Stimulated activated naive CD8-positive, alpha-beta T cell treated with anti-CD3 and anti-CD28 coated beads, Interleukin-15, amount 100 ng/mL, for 72 hours (primary cell): ENCODE measurements at regions not wholly inside any gene's neighbourhood (a gene's known extent, or its start where the extent isn't known, plus 50 kb on each side); places are given as distances from the start of the nearest gene placed in this dataset.
A peak's percentile ranks its signal among the peaks of the same experiment; 100 is the strongest.

Source experiments
- ATAC-seq: fragments of 150-1000 bp; cut with Tn5 transposase; 2 replicates; pipeline ENCODE4 v1.10.0; 2021; ENCODE audit warnings: mild to moderate bottlenecking, moderate library complexity
- DNase-seq, 2 donors: peaks; one replicate each; pipeline ENCODE4 v3.0.0; 2021 to 2022
- H3K27ac Mint-ChIP-seq, 2 donors: one replicate each; pipeline ENCODE4 v1.8.0; 2022; ENCODE audit warnings: mild to moderate bottlenecking in 2 of 2, mixed read lengths in 2 of 2, moderate library complexity in 2 of 2
- H3K27me3 Mint-ChIP-seq: one replicate; pipeline ENCODE4 v1.8.0; 2022; ENCODE audit warnings: mixed read lengths
- H3K4me1 Mint-ChIP-seq: one replicate; pipeline ENCODE4 v1.8.0; 2022; ENCODE audit warnings: mild to moderate bottlenecking, mixed read lengths
- H3K4me3 Mint-ChIP-seq, 2 donors: one replicate each; pipeline ENCODE4 v1.8.0; 2022; ENCODE audit warnings: mild to moderate bottlenecking in 2 of 2, mixed read lengths in 2 of 2, moderate library complexity in 1 of 2
- H3K9me3 Mint-ChIP-seq, 2 donors: one replicate each; pipeline ENCODE4 v1.8.0; 2022; ENCODE audit warnings: mixed read lengths in 2 of 2

DNA sequence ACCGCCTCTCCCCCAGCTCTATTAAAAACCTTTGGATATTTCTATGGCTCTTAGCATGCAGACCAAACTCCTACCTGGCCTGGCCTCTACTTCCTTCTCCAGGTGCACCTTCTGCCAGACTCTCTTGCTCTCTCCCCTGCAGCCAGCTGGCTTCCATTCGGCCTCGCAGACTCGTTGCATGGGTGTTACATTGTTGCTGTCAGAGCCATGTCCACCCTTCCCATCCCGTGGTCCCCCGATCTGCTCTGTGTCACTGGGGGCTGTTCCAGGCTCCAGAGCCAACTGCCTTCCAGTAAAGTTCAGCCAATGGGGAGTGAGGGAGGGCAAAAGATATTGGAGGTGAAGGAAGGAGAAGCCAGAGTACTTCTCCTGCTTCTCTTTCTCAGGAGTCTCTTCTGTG, 112.5 kb upstream of the LGALSL start:
- Mint-ChIP-seq H3K4me3 (no peak overlapping the region), H3K4me1 (peaks cover 10% of the 10 kb centered on the region), H3K27ac (no peak overlapping the region), H3K9me3 (no peaks in the 10 kb centered on the region), H3K27me3 (peaks cover 11% of the 10 kb centered on the region)
- DNase-seq (no peak), ATAC-seq (no peak)

DNA sequence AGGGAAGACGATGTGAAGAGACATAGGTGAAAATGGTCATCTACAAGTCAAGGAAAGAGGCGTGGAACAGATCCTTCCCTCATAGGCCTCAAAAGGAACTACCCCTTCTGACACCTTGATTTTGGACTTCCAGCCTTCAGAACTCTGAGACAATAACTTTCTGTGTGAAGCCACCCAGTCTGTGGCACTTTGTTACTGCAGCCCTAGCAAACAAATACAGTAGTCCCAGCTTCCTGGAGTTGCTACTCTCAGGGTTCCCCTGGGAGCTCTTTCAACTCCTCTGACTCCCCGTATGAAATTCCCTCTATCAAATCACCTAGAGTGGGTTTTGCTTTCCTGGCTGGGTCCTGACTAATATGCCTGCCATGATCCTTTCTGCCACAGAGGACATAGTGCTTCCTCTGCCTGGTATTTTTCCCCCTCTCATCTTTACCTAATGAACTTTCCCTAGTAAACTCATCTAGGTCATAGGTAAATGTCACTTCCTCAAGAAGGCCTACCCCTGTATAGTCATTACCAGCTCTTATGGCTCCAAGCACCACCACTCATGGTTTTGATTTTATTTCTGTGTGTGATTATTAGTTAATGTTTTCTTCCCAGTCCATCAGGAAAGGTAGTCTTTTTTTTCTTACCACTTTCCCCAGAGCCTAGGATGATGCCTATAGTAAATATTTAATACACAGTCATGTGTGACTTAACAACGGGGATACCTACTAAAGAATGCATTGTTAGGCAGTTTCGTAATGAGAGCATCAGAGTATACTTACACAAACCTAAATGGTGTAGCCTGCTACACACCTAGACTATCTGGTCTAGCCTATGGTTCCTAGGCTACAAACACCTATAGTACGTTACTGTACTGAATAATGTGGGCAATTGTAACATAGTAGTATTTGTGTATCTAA, 111.5 kb upstream of the LGALSL start:
- peaks cover 10% of the 10 kb centered on the region for H3K4me1 Mint-ChIP-seq
- ATAC-seq (no peak), DNase-seq (no peak)
- H3K9me3 Mint-ChIP-seq: no peaks in the 10 kb centered on the region
- no peak overlapping the region for H3K27ac Mint-ChIP-seq
- no peak overlapping the region for H3K4me3 Mint-ChIP-seq
- H3K27me3 Mint-ChIP-seq: peaks cover 11% of the 10 kb centered on the region

- Mint-ChIP-seq H3K9me3 (no peaks in the 10 kb centered on the region), H3K27ac (no peak overlapping the region), H3K4me3 (no peak overlapping the region), H3K27me3 (peaks cover 7% of the 10 kb centered on the region), H3K4me1 (no peaks in the 10 kb centered on the region)
- DNase-seq: no peak
- no peak for ATAC-seq
Measured at GRCh38 chr2:64344999-64345576, 108.9 kb upstream of the LGALSL start.

DNA sequence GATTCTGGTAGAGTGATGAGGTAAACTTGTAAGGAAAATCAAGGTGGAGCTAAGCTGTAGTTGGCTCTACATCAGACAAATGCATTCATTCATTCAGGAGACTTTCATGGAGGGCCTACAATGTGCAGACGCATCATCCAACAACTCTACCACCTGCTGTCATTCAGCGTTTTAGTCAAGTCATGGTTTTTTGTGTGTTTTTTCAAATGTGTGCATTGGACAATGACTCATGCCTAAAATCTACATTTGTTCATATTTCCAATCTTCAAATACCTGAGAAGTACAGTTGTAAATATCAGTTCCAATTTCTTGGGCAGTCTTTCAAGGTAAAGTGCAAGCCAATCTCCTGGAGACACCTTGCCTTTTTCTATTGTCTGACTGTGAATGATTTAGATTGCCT, 108.0 kb upstream of the LGALSL start:
- Mint-ChIP-seq H3K27ac (no peak overlapping the region), H3K9me3 (no peaks in the 10 kb centered on the region)

GRCh38 chr2:64348386-64349130, 105.4 kb upstream of the LGALSL start:
- Mint-ChIP-seq H3K4me1 (no peaks in the 10 kb centered on the region), H3K9me3 (peaks cover 0 to 19% of the 10 kb centered on the region in 2 donors), H3K27ac (peak overlapping the region in 1 of 2 donors; percentile 13), H3K4me3 (no peak overlapping the region), H3K27me3 (no peaks in the 10 kb centered on the region)
- DNase-seq (no peak), ATAC-seq (no peak)

More for the DNA sequence above, 108.0 kb upstream of the LGALSL start:
- H3K27me3 Mint-ChIP-seq: no peaks in the 10 kb centered on the region
- no peak for ATAC-seq
- no peak overlapping the region for H3K4me3 Mint-ChIP-seq
- no peak for DNase-seq
- no peaks in the 10 kb centered on the region for H3K4me1 Mint-ChIP-seq

DNA sequence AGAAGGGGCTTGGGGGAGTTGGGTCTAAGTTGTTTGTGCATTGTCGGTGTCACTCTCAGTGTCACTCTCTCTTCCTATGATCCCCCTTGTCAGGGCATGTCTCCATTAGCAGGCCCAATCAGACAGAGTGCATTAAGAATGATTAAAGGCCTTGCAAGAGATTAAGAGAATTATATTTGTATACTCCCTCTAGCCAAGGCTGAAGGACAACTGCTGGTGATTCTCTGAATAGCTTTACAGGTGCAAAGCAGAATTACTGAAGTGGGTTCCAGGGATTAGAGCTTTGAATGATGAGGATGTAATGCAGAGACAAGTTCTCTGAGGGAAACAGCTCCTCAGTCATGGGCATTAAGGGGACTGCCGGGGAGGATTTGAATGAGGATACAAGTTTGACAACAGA, 104.8 kb upstream of the LGALSL start:
- peaks cover 0 to 19% of the 10 kb centered on the region in 2 donors for H3K9me3 Mint-ChIP-seq
- ATAC-seq (no peak), DNase-seq (no peak)
- no peak overlapping the region for H3K27ac Mint-ChIP-seq
- no peaks in the 10 kb centered on the region for H3K4me1 Mint-ChIP-seq
- H3K27me3 Mint-ChIP-seq: no peaks in the 10 kb centered on the region
- no peak overlapping the region for H3K4me3 Mint-ChIP-seq

GRCh38 chr2:64350996-64351395, 103.0 kb upstream of the LGALSL start:
- H3K4me1 Mint-ChIP-seq: no peaks in the 10 kb centered on the region
- H3K4me3 Mint-ChIP-seq: no peak overlapping the region
- ATAC-seq (no peak), DNase-seq (no peak)
- peaks cover 0 to 19% of the 10 kb centered on the region in 2 donors for H3K9me3 Mint-ChIP-seq
- no peak overlapping the region for H3K27ac Mint-ChIP-seq
- peaks cover 14% of the 10 kb centered on the region for H3K27me3 Mint-ChIP-seq

DNA sequence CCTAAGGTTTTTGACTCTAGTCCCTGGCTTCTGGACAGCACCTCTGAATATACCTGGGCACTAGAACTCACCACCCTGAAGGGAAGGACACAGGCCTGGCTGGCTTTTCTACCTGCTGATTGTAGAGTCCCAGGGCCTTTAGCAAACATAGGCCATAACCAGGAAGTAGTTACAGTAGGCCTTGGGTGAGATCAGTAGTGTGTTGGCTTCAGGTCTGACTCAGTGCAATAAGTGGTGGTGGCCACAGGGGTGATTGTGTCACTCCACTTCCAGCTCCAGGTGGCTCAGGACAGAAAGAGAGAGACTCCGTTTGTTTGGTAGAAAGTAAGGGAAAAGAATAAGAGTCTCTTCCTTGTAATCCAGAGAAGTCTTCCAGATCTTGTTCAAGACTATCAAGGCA, 101.7 kb upstream of the LGALSL start:
- Mint-ChIP-seq H3K4me3 (no peak overlapping the region), H3K4me1 (no peaks in the 10 kb centered on the region), H3K27ac (no peak overlapping the region), H3K9me3 (peaks cover 0 to 19% of the 10 kb centered on the region in 2 donors), H3K27me3 (peaks cover 27% of the 10 kb centered on the region)
- DNase-seq (no peak), ATAC-seq (peak; percentile 73)

- Mint-ChIP-seq H3K4me1 (peaks cover 7% of the 10 kb centered on the region), H3K27ac (no peak overlapping the region), H3K9me3 (peaks cover 0 to 19% of the 10 kb centered on the region in 2 donors), H3K4me3 (no peak overlapping the region), H3K27me3 (peaks cover 40% of the 10 kb centered on the region)
- DNase-seq: no peak
- no peak for ATAC-seq
Measured at GRCh38 chr2:64354857-64355680, 98.9 kb upstream of the LGALSL start.

DNA sequence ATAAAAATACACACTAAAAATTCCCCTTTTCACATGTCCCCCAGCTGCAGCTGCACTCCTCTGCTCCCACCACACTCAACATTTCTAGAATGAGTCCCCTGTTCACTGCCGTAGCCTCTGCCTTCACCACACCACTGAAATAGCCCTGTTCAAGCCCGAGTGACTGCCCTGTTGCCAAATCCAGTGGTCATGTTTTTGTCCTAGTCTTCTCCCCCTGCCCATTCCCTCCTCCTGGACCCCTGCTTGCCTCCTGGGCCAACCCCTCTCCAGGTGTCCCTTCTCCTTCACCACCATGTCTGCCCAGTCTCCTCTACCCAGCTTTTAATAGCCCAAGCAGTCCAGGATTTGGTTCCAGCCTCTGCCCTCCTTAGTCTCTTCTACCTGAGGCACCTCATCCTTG, 97.1 kb upstream of the LGALSL start:
- Mint-ChIP-seq H3K4me3 (no peak overlapping the region), H3K4me1 (peaks cover 8% of the 10 kb centered on the region), H3K27me3 (peaks cover 52% of the 10 kb centered on the region), H3K9me3 (peaks cover 0 to 13% of the 10 kb centered on the region in 2 donors), H3K27ac (no peak overlapping the region)
- ATAC-seq (no peak), DNase-seq (no peak)

DNA sequence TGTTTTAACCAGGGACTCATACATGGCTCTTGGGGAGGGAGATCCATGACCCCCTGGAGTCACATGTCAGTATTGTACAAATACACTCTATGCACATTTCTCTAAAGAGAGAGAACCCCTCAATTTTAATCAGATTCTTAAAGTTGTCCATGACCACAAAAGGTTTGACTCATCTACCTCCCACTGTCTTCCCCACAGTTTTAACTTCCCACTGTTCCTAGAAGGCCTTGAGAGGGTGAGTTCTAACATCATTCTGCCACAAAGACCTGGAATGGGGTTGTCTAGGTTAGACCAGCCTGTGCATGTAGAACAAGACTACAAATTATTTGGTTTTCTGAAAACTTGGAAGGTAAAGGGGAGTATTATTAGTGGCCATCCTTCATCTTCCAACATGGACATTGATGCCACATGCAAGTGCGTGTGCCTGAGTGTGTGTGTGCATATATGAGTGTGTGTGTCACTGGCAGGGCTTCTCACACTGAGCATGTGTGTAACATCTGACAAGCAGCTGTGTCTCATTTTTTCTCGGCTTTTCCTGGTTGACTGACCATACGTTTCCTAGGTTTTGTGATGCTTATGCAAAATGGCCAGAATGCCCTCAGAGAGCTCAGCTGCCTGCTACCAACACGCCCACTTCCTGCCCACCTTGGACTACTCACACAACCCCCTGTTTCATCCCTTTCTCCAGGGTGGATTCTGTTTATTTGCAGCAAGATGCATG, 94.6 kb upstream of the LGALSL start:
- Mint-ChIP-seq H3K4me1 (peaks cover 8% of the 10 kb centered on the region), H3K9me3 (no peaks in the 10 kb centered on the region), H3K27ac (no peak overlapping the region), H3K27me3 (peaks cover 52% of the 10 kb centered on the region), H3K4me3 (no peak overlapping the region)
- DNase-seq (no peak), ATAC-seq (no peak)

DNA sequence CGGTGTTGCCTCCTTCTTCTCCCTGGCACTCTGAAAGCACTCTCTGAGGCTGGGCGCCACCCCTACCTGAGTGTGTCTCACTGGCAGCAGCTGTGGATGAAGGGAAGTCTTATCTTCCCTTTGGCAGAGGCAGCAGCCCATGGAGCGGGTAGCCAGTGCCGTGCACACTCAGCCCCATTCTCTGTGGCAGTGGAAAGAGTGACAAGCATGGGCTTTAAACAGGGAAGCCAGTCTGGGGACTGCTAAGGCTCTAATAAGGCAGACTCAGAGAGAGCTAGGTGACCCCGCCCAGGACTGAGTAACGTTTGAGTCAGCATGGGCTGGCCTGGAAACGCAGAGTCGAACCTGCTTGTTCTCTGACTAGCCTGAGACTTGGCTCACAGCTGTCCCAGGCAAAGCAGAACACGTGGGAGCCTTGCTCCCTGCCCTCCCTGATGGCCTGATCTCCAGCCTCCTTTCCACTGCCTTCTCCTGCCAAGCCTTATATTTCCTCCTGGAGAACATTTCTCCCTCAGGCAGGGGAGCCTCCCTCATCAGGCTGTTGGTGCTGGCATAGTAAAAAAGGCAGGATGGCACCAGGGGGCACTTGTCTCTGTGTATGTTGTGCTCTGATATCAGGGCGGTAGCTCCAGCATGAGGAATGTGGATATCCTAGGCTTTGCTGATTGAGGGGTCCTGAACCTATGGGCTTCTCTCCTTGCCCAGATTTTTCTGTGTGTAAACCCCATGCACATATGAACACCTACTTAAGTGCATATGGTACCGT, 93.9 kb upstream of the LGALSL start:
- ATAC-seq: peak; percentile 72
- DNase-seq: no peak

DNA sequence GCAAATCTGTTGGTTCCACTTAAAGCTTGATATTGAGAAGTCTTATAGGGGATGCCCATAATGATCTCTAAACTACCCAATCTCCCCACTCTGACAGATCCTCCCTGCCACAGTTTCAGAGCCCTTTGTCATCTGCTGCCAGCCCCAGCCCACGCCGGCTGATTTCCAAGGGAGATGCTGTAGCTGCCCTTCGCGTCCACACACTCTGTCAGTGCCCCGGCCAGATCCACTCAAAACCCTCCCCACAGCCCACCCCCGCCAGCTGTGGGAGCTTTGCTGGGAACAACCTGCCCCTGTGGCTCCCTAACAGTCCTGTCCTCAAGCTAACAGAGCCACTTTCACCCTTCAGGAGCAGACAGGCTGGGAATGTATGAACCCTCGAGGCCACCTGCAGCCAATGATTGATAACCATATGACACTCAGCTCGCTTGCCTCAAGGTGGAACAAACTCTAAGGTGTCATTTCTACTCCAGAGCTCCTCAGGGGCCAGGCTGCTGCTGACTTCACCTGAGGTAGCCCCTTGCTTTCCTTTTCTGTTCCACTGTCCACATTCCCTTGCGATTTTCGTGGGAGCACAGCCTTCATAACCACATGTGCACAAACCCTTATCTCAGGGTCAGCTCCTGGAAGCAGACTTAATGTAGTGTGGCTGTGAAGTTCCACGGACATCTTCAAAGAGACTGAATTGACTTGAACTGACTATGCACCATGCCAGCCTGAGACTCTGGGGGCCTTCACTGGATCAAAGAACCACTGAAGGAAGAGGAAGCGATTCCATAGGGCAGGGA, 92.6 kb upstream of the LGALSL start:
- Mint-ChIP-seq H3K9me3 (peaks cover 0 to 7% of the 10 kb centered on the region in 2 donors), H3K27me3 (peaks cover 35% of the 10 kb centered on the region), H3K4me1 (peaks cover 8% of the 10 kb centered on the region), H3K27ac (no peak overlapping the region), H3K4me3 (no peak overlapping the region)
- DNase-seq: no peak
- no peak for ATAC-seq

More for the DNA sequence above, 93.9 kb upstream of the LGALSL start:
- Mint-ChIP-seq H3K27me3 (peaks cover 48% of the 10 kb centered on the region), H3K4me1 (peaks cover 8% of the 10 kb centered on the region), H3K9me3 (peaks cover 0 to 2% of the 10 kb centered on the region in 2 donors), H3K4me3 (no peak overlapping the region), H3K27ac (no peak overlapping the region)
